Liver (tissue), 8 donors: ENCODE measurements at regions not wholly inside any gene's neighbourhood (a gene's known extent, or its start where the extent isn't known, plus 50 kb on each side); places are given as distances from the start of the nearest gene placed in this dataset.

Experiments
- DNase-seq: peaks from one replicate; pipeline ENCODE4 v3.0.0-alpha.2; 2017; ENCODE audit warnings: low spot score
- H3K27ac ChIP-seq, 2 donors: one replicate each; pipeline ENCODE4 v1.7.0; 2013; ENCODE audit warnings: inconsistent platforms in 2 of 2, low read length in 2 of 2, control low read depth in 1 of 2, low read depth in 1 of 2, mild to moderate bottlenecking in 1 of 2
- H3K27me3 ChIP-seq, 4 donors: one replicate each; pipeline versions ENCODE4 v1.6.1 to v1.7.0; 2013; ENCODE audit warnings: low read length in 3 of 4, inconsistent platforms in 1 of 4, mild to moderate bottlenecking in 1 of 4, moderate library complexity in 1 of 4; ENCODE audit not compliant: control insufficient read depth in 4 of 4, insufficient read depth in 4 of 4
- H3K36me3 ChIP-seq, 4 donors: one replicate each; pipeline versions ENCODE4 v1.6.1 to v1.7.0; 2013; ENCODE audit warnings: low read length in 3 of 4, mild to moderate bottlenecking in 3 of 4, low read depth in 1 of 4, moderate library complexity in 1 of 4; ENCODE audit not compliant: control insufficient read depth in 4 of 4, insufficient read depth in 3 of 4
- H3K4me1 ChIP-seq, 4 donors: one replicate each; pipeline versions ENCODE4 v1.6.1 to v1.7.0; 2013; ENCODE audit warnings: low read length in 3 of 4, mild to moderate bottlenecking in 3 of 4, moderate library complexity in 1 of 4; ENCODE audit not compliant: control insufficient read depth in 4 of 4, insufficient read depth in 4 of 4
- H3K4me3 ChIP-seq, 3 donors: one replicate each; pipeline versions ENCODE4 v1.6.1 to v1.7.0; 2013; ENCODE audit warnings: low read length in 3 of 3, control low read depth in 1 of 3, low read depth in 1 of 3, mild to moderate bottlenecking in 1 of 3
- H3K9ac ChIP-seq, 2 donors: one replicate each; pipeline ENCODE4 v1.7.0; 2013; ENCODE audit warnings: low read length in 2 of 2, mild to moderate bottlenecking in 2 of 2, moderate library complexity in 2 of 2, control low read depth in 1 of 2, low read depth in 1 of 2
- H3K9me3 ChIP-seq, 4 donors: one replicate each; pipeline versions ENCODE4 v1.6.1 to v1.7.0; 2013; ENCODE audit warnings: low read length in 3 of 4; ENCODE audit not compliant: control insufficient read depth in 4 of 4
- EGR1 ChIP-seq, 2 donors: IDR thresholded peaks; 2 replicates each; pipeline ENCODE4 v1.6.1; 2016 to 2018; ENCODE audit warnings: antibody characterized with exemption in 2 of 2, low read depth in 2 of 2
- FOXA1 ChIP-seq: IDR thresholded peaks from 2 replicates; pipeline ENCODE4 v1.6.1; 2016; ENCODE audit warnings: antibody characterized with exemption
- FOXA2 ChIP-seq: IDR thresholded peaks from 2 replicates; pipeline ENCODE4 v1.6.1; 2016; ENCODE audit warnings: antibody characterized with exemption
- GABPA ChIP-seq, 2 donors: IDR thresholded peaks in 1 of 2; conservative IDR thresholded peaks in 1 of 2; 2 replicates each; pipeline ENCODE4 v1.6.1; 2016; ENCODE audit warnings: antibody characterized with exemption in 2 of 2, mild to moderate bottlenecking in 1 of 2, moderate library complexity in 1 of 2
- HNF4A ChIP-seq, 2 donors: conservative IDR thresholded peaks; 2 replicates each; pipeline ENCODE4 v1.6.1; 2016; ENCODE audit warnings: antibody characterized with exemption in 2 of 2, mild to moderate bottlenecking in 2 of 2
- HNF4G ChIP-seq: IDR thresholded peaks from 2 replicates; pipeline ENCODE4 v1.6.1; 2016; ENCODE audit warnings: antibody characterized with exemption
- JUND ChIP-seq, 2 donors: IDR thresholded peaks; 2 replicates each; pipeline ENCODE4 v1.6.1; 2016; ENCODE audit warnings: antibody characterized with exemption in 2 of 2
- RAD21 ChIP-seq, 2 donors: IDR thresholded peaks; 2 replicates each; pipeline ENCODE4 v1.6.1; 2016; ENCODE audit warnings: antibody characterized with exemption in 2 of 2, mild to moderate bottlenecking in 2 of 2
- RXRA ChIP-seq, 2 donors: IDR thresholded peaks; 2 replicates each; pipeline ENCODE4 v1.6.1; 2017 to 2018; ENCODE audit warnings: antibody characterized with exemption in 2 of 2, mild to moderate bottlenecking in 1 of 2
- SP1 ChIP-seq: IDR thresholded peaks from 2 replicates; pipeline ENCODE4 v1.6.1; 2018; ENCODE audit warnings: antibody characterized with exemption, mild to moderate bottlenecking
- TAF1 ChIP-seq: conservative IDR thresholded peaks from 2 replicates; pipeline ENCODE4 v1.6.1; 2016; ENCODE audit warnings: antibody characterized with exemption, mild to moderate bottlenecking
- YY1 ChIP-seq: IDR thresholded peaks from 2 replicates; pipeline ENCODE4 v1.6.1; 2016; ENCODE audit warnings: antibody characterized with exemption, mild to moderate bottlenecking
- ZBTB33 ChIP-seq: IDR thresholded peaks from 2 replicates; pipeline ENCODE4 v1.6.1; 2016; ENCODE audit warnings: antibody characterized with exemption
- WGBS: extraction: QIAGEN DNeasy Blood & Tissue Kit; methylation state at CpG from one replicate; pipeline ENCODE4 v1.1.7; 2013; 5-methylcytosine and 5-hydroxymethylcytosine counted together
- TF ChIP-seq, protein P1 (sequence below): IDR thresholded peaks from 2 replicates; pipeline ENCODE4 v1.6.1; 2016; ENCODE audit warnings: antibody characterized with exemption
- TF ChIP-seq, protein P2 (sequence below): fragments of 150-350 bp; IDR thresholded peaks from 2 replicates; pipeline ENCODE4 v1.5.1; 2017; ENCODE audit warnings: improper control_type of control experiment, low read depth, low read length; ENCODE audit not compliant: missing input control
- TF ChIP-seq, protein P3 (sequence below): IDR thresholded peaks from 2 replicates; pipeline ENCODE4 v1.6.1; 2016; ENCODE audit warnings: antibody characterized with exemption, mild to moderate bottlenecking
- donor health status: healthy.
- donor health status: healthy.
- donor health status: healthy.
- donor health status: healthy.
- donor health status: healthy.

DNA sequence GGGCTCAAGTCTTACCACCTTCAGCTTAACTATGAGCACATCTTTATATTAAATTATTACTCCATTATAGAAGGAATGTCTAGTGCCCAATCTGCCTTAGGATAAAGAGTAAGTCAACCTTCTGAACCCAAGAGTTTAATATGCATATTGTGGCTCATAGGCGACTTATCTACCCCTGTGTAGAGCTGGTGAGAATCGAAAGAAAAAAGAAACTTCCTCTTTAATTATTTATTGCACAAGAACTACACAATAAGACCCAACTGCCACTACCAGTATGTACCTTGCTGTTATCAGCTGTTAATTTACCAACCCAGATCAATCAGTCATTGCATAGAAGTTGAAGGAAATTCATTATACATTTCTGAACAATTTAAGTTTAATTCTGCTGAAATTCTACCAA is 329.1 kb upstream of the SLC24A2 start:
- H3K27ac ChIP-seq, result no peak overlapping the region

DNA sequence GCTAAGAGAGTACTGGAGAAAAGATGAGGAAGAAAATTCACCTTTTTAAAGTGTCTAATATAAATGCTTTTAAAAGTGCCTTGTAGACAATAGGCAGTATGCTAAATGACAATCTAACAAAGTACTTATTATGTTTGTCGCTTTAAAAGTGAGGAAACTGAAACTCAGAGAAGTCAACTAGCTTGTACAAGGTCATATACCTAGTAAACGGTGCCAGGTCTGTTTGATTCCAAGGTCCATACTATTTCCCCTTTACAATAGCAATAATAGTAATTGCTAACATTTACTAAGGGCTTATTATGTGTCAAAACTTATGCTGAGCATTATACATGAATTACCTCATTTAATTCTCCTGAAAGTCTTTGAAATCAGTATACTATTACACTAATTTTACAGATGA is 328.6 kb upstream of the SLC24A2 start:
- Histone ChIP-seq H3K27me3 (no peaks in the 10 kb centered on the region), H3K9ac (no peak overlapping the region), H3K9me3 (peaks cover 1 to 7% (median 3%) of the 10 kb centered on the region in 4 donors), H3K36me3 (no peaks in the 10 kb centered on the region), H3K4me3 (no peak overlapping the region), H3K27ac (no peak overlapping the region), H3K4me1 (no peaks in the 10 kb centered on the region)
- 24% methylated on average over 2 of the region's 2 CpGs for WGBS
- no peak for DNase-seq
- TF ChIP-seq YY1, result no peak
- TF ChIP-seq SP1, result no peak
- TF ChIP-seq, protein P1, sequence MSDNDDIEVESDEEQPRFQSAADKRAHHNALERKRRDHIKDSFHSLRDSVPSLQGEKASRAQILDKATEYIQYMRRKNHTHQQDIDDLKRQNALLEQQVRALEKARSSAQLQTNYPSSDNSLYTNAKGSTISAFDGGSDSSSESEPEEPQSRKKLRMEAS, result no peak
- no peak for TF ChIP-seq GABPA (IDR thresholded peaks at IDR 0.05 in 1 of 2, conservative IDR thresholded peaks at IDR 0.05 in 1 of 2)
- no peak for TF ChIP-seq TAF1
- no peak for TF ChIP-seq FOXA1
- TF ChIP-seq, protein P2, sequence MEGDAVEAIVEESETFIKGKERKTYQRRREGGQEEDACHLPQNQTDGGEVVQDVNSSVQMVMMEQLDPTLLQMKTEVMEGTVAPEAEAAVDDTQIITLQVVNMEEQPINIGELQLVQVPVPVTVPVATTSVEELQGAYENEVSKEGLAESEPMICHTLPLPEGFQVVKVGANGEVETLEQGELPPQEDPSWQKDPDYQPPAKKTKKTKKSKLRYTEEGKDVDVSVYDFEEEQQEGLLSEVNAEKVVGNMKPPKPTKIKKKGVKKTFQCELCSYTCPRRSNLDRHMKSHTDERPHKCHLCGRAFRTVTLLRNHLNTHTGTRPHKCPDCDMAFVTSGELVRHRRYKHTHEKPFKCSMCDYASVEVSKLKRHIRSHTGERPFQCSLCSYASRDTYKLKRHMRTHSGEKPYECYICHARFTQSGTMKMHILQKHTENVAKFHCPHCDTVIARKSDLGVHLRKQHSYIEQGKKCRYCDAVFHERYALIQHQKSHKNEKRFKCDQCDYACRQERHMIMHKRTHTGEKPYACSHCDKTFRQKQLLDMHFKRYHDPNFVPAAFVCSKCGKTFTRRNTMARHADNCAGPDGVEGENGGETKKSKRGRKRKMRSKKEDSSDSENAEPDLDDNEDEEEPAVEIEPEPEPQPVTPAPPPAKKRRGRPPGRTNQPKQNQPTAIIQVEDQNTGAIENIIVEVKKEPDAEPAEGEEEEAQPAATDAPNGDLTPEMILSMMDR, result no peak

More for the DNA sequence above, 329.1 kb upstream of the SLC24A2 start:
- H3K9ac ChIP-seq, result no peak overlapping the region
- H3K4me3 ChIP-seq, result no peak overlapping the region
- DNase-seq, result no peak
- H3K9me3 ChIP-seq, result peaks cover 1 to 7% (median 3%) of the 10 kb centered on the region in 4 donors
- no peaks in the 10 kb centered on the region for H3K27me3 ChIP-seq
- no peaks in the 10 kb centered on the region for H3K36me3 ChIP-seq
- no peaks in the 10 kb centered on the region for H3K4me1 ChIP-seq
- TF ChIP-seq RAD21 (IDR thresholded peaks at IDR 0.05), result no peak
- TF ChIP-seq FOXA2, result no peak
- no peak for TF ChIP-seq HNF4G
- TF ChIP-seq HNF4A (conservative IDR thresholded peaks at IDR 0.05), result no peak
- no peak for TF ChIP-seq ZBTB33
- no peak for TF ChIP-seq YY1
- TF ChIP-seq EGR1 (IDR thresholded peaks at IDR 0.05; ENCODE audit: low read depth in 2 of 2), result no peak
- TF ChIP-seq JUND (IDR thresholded peaks at IDR 0.05), result no peak
- TF ChIP-seq FOXA1, result no peak
- TF ChIP-seq, protein P3, sequence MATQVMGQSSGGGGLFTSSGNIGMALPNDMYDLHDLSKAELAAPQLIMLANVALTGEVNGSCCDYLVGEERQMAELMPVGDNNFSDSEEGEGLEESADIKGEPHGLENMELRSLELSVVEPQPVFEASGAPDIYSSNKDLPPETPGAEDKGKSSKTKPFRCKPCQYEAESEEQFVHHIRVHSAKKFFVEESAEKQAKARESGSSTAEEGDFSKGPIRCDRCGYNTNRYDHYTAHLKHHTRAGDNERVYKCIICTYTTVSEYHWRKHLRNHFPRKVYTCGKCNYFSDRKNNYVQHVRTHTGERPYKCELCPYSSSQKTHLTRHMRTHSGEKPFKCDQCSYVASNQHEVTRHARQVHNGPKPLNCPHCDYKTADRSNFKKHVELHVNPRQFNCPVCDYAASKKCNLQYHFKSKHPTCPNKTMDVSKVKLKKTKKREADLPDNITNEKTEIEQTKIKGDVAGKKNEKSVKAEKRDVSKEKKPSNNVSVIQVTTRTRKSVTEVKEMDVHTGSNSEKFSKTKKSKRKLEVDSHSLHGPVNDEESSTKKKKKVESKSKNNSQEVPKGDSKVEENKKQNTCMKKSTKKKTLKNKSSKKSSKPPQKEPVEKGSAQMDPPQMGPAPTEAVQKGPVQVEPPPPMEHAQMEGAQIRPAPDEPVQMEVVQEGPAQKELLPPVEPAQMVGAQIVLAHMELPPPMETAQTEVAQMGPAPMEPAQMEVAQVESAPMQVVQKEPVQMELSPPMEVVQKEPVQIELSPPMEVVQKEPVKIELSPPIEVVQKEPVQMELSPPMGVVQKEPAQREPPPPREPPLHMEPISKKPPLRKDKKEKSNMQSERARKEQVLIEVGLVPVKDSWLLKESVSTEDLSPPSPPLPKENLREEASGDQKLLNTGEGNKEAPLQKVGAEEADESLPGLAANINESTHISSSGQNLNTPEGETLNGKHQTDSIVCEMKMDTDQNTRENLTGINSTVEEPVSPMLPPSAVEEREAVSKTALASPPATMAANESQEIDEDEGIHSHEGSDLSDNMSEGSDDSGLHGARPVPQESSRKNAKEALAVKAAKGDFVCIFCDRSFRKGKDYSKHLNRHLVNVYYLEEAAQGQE, result no peak
- TF ChIP-seq RXRA (IDR thresholded peaks at IDR 0.05), result no peak
- no peak for TF ChIP-seq TAF1
- WGBS, result 47% methylated on average over 2 of the region's 2 CpGs
